ENCODE measurements at regions not wholly inside any gene's neighbourhood (a gene's known extent, or its start where the extent isn't known, plus 50 kb on each side); places are given as distances from the start of the nearest gene placed in this dataset.

DNA sequence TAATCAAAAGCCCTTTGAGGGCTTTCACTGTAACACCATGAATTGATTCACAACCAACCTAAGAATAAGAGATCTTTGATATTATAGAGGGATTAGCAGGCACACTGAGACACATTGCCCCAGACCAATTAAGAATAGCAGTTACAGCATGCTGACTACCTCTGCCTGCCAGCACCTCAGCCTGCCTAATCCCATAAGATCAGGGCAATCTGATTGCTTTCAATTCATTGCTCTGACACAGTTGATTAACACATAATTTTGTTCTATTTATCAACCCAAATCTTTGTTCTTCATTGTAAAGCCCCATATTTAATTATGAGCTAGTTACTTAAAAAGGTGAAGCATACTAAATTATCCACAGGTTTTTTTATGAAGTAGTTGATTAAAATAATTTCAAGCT, 548.8 kb upstream of the ZP4 start:
- intact Hi-C loops (cut with micrococcal nuclease) (no loop called here), in situ Hi-C loops (cut with MboI) (no loop called here)
- H3K79me2 ChIP-seq (ENCODE audit: control insufficient read depth, insufficient read depth, low read length): no peaks in the 10 kb centered on the region
- ChIA-PET POLR2A (no interaction called here), CTCF (ENCODE audit: low intra/inter-chr PET ratio) (no interaction called here)
- TF ChIP-seq ZBTB5 (IDR thresholded peaks at IDR 0.05) (no peak), SREBF2 (CRISPR knock-in tag; IDR thresholded peaks at IDR 0.05) (no peak), EWSR1 (IDR thresholded peaks at IDR 0.05; ENCODE audit: borderline replicate concordance, low read depth, partially characterized antibody) (no peak), ARID4B (CRISPR knock-in tag; IDR thresholded peaks at IDR 0.05) (no peak), ZFPM2 (CRISPR knock-in tag; IDR thresholded peaks at IDR 0.05) (no peak), SAFB (IDR thresholded peaks at IDR 0.05; ENCODE audit: borderline replicate concordance, low read depth, low read length) (no peak)
- H3K9me1 ChIP-seq (ENCODE audit: control insufficient read depth, insufficient read depth, low read length): no peaks in the 10 kb centered on the region
- H3K4me3 ChIP-seq: no peak overlapping the region
- no peak overlapping the region for H3K9ac ChIP-seq (ENCODE audit: insufficient read depth in 1 of 2, low read depth in 2 of 2, low read length in 2 of 2)
- ATAC-seq (no peak), DNase-seq (ENCODE audit: extremely low read depth in 1 of 4, low spot score in 3 of 4) (no peak), FAIRE-seq (no peak)
- no peaks in the 10 kb centered on the region for H4K20me1 ChIP-seq (replicated peaks; ENCODE audit: control insufficient read depth, insufficient read depth, low read length)
- no peak overlapping the region for H3K4me2 ChIP-seq (ENCODE audit: insufficient read depth, low read length)
- BruUV-seq (replicated peaks): no TSS peak
- H3K36me3 ChIP-seq (ENCODE audit: control insufficient read depth, insufficient read depth, low read length): no peaks in the 10 kb centered on the region
- no peaks in the 10 kb centered on the region; the same call in 1 of the 2 replicates for H3K9me3 ChIP-seq (replicated peaks; ENCODE audit: control insufficient read depth, insufficient read depth, low read depth, low read length)
- H2AFZ ChIP-seq (ENCODE audit: low read depth, low read length): no peak overlapping the region
- H3K4me1 ChIP-seq (replicated peaks in 1 of 2; ENCODE audit: control insufficient read depth in 2 of 2, insufficient read depth in 2 of 2, low read length in 2 of 2): no peaks in the 10 kb centered on the region
- no peaks in the 10 kb centered on the region for H3K27me3 ChIP-seq (ENCODE audit: control insufficient read depth in 2 of 2, insufficient read depth in 2 of 2, low read length in 2 of 2)
- no peak overlapping the region for H3K27ac ChIP-seq (ENCODE audit: extremely low read depth, low read depth, low read length)

Measured in K562 (cell line).